Nephron progenitor cell (in vitro differentiated cells): ENCODE measurements at regions not wholly inside any gene's neighbourhood (a gene's known extent, or its start where the extent isn't known, plus 50 kb on each side); places are given as distances from the start of the nearest gene placed in this dataset.

Experiments
- DNase-seq: peaks from one replicate; pipeline ENCODE4 v3.0.0; 2021
- H3K27ac Mint-ChIP-seq: 2 replicates; pipeline ENCODE4 v1.8.0; 2021; ENCODE audit warnings: mild to moderate bottlenecking, moderate library complexity, mixed read lengths
- H3K27me3 Mint-ChIP-seq: 2 replicates; pipeline ENCODE4 v1.8.0; 2021; ENCODE audit warnings: mild to moderate bottlenecking, low read depth, mixed read lengths; ENCODE audit not compliant: poor library complexity
- H3K36me3 Mint-ChIP-seq: 2 replicates; pipeline ENCODE4 v1.8.0; 2021; ENCODE audit warnings: low read depth, mixed read lengths
- H3K4me1 Mint-ChIP-seq: 2 replicates; pipeline ENCODE4 v1.8.0; 2021; ENCODE audit warnings: mixed read lengths
- H3K4me3 Mint-ChIP-seq: 2 replicates; pipeline ENCODE4 v1.8.0; 2021; ENCODE audit warnings: mild to moderate bottlenecking, moderate library complexity, mixed read lengths
- H3K9me3 Mint-ChIP-seq: 2 replicates; pipeline ENCODE4 v1.8.0; 2021; ENCODE audit warnings: mild to moderate bottlenecking, moderate library complexity, mixed read lengths
- TF ChIP-seq, protein P1 (sequence below): fragments of 200-600 bp; sonication (generic); IDR thresholded peaks from 2 replicates; pipeline ENCODE4 v1.5.0; 2021; ENCODE audit warnings: antibody characterized with exemption

DNA sequence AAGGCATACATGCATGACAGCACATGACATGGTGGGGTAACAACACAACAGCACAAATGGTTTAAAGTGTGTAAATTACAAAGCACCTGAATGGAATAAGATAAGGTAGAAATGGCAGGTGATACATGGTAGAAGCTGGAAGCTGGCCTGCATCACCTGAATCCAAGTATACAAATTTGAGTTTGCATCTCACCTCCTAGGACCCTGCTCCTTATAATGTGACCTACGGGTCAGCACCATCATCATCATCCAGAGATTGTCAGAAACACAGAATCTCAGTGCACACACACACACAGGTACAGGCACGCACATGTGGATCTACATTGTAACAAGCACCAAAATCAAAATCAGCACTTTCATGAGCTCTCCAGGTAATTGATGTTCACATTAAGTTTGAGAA, 1048.2 kb upstream of the AUTS2 start:
- Mint-ChIP-seq H3K4me1 (peaks cover 5% of the 10 kb centered on the region), H3K4me3 (no peak overlapping the region), H3K9me3 (no peaks in the 10 kb centered on the region), H3K27me3 (no peaks in the 10 kb centered on the region), H3K27ac (no peak overlapping the region), H3K36me3 (no peaks in the 10 kb centered on the region)
- TF ChIP-seq, protein P1, sequence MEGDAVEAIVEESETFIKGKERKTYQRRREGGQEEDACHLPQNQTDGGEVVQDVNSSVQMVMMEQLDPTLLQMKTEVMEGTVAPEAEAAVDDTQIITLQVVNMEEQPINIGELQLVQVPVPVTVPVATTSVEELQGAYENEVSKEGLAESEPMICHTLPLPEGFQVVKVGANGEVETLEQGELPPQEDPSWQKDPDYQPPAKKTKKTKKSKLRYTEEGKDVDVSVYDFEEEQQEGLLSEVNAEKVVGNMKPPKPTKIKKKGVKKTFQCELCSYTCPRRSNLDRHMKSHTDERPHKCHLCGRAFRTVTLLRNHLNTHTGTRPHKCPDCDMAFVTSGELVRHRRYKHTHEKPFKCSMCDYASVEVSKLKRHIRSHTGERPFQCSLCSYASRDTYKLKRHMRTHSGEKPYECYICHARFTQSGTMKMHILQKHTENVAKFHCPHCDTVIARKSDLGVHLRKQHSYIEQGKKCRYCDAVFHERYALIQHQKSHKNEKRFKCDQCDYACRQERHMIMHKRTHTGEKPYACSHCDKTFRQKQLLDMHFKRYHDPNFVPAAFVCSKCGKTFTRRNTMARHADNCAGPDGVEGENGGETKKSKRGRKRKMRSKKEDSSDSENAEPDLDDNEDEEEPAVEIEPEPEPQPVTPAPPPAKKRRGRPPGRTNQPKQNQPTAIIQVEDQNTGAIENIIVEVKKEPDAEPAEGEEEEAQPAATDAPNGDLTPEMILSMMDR: no peak
- no peak for DNase-seq

- Mint-ChIP-seq H3K36me3 (no peaks in the 10 kb centered on the region), H3K4me1 (peaks cover 5% of the 10 kb centered on the region), H3K27ac (no peak overlapping the region), H3K27me3 (peaks cover 4% of the 10 kb centered on the region), H3K9me3 (no peaks in the 10 kb centered on the region), H3K4me3 (no peak overlapping the region)
- TF ChIP-seq, protein P1: no peak
- DNase-seq: no peak
Measured at GRCh38 chr7:68550635-68551034, 1047.6 kb upstream of the AUTS2 start.

GRCh38 chr7:68556537-68556936, 1041.7 kb upstream of the AUTS2 start:
- TF ChIP-seq, protein P1: no peak
- peaks cover 6% of the 10 kb centered on the region for H3K27me3 Mint-ChIP-seq
- no peak for DNase-seq
- no peak overlapping the region for H3K27ac Mint-ChIP-seq
- H3K4me3 Mint-ChIP-seq: no peak overlapping the region
- H3K36me3 Mint-ChIP-seq: no peaks in the 10 kb centered on the region
- no peaks in the 10 kb centered on the region for H3K9me3 Mint-ChIP-seq
- no peaks in the 10 kb centered on the region for H3K4me1 Mint-ChIP-seq

DNA sequence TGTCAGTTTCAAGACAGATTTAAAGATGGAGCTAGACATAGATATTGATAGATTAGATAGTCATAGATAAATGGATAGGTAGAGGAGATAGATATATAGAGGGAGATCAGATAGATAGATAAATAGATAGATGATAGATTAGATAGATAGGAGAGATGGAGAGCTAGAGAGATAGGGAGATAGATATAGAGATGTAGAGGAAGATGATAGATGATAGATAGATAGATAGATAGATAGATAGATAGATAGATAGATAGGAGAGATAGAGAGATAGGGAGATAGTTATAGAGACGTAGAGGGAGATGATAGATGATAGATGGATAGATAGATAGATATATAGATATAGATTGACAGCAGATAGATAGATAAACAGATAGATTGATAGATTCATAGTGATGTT, 1038.8 kb upstream of the AUTS2 start:
- H3K36me3 Mint-ChIP-seq: no peaks in the 10 kb centered on the region
- no peaks in the 10 kb centered on the region for H3K4me1 Mint-ChIP-seq

GRCh38 chr7:68562323-68562899, 1035.9 kb upstream of the AUTS2 start:
- no peaks in the 10 kb centered on the region for H3K4me1 Mint-ChIP-seq
- H3K4me3 Mint-ChIP-seq: no peak overlapping the region
- DNase-seq: no peak
- peaks cover 3% of the 10 kb centered on the region for H3K9me3 Mint-ChIP-seq
- no peaks in the 10 kb centered on the region for H3K27me3 Mint-ChIP-seq
- no peak overlapping the region for H3K27ac Mint-ChIP-seq
- no peaks in the 10 kb centered on the region for H3K36me3 Mint-ChIP-seq
- TF ChIP-seq, protein P1: no peak

More for the DNA sequence above, 1038.8 kb upstream of the AUTS2 start:
- TF ChIP-seq, protein P1: no peak
- Mint-ChIP-seq H3K9me3 (no peaks in the 10 kb centered on the region), H3K27me3 (peaks cover 6% of the 10 kb centered on the region), H3K27ac (no peak overlapping the region), H3K4me3 (no peak overlapping the region)
- no peak for DNase-seq

DNA sequence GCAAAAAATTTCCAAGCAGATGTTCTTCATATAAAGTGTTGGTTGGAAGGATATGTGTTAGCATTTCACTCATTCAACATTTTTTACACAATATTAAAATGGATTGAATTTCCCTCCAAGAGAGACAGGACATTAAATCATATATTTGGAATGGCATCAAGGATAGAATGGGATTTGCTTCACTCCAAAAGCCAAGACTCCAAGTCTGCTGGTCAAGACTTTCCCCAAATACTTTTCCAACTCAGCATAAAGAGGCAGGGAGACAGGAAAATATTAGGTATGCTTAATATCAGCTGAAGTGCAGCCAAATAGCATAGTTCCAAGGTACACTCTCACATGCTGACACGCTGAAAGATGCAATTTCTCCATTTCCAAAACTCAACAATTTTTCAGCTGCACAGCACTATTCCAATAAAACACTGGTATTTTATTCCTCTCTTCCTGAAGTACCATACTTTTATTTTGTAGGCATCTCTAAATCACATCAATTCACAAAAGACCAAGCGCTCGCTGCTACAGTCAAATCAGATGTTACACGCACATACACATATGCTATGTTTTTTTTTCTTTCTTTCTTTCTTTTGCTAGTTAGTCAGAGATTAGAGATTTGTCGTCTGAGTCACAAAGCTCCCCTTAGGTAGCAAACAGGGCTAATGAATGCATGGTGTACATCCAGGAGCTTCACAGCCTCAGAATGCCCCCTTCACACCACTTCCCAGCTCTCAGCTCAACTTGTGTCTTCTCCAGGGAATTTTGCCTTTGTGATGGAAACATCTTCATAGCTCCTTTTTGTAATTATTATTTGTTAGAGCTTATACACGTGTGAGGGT, 1033.8 kb upstream of the AUTS2 start:
- Mint-ChIP-seq H3K9me3 (peaks cover 7% of the 10 kb centered on the region), H3K27ac (no peak overlapping the region), H3K27me3 (no peaks in the 10 kb centered on the region), H3K4me3 (no peak overlapping the region), H3K4me1 (no peaks in the 10 kb centered on the region), H3K36me3 (no peaks in the 10 kb centered on the region)
- no peak for DNase-seq
- TF ChIP-seq, protein P1: no peak
